ENCODE measurements at regions not wholly inside any gene's neighbourhood (a gene's known extent, or its start where the extent isn't known, plus 50 kb on each side); places are given as distances from the start of the nearest gene placed in this dataset.

DNA sequence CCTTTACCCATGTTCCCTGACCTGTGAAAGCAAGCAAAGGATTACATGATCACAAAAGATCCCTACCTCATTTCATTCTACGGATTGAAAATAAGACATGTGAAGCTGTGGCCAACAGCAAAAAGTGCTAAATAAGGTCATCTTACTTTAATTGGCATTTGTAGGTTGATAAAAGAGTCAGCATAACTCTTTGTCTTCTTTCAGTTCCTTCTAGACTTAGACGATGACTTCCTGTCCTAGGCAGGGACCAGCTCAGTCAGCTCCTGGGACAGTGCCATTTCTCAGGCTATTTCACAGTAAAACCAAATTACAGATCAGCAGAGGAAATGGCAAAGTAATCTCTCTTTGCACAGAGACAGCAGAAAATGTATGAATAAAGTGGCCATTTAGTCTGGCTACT is 480.7 kb downstream of the RFPL4B start:
- Histone ChIP-seq H3K27me3 (ENCODE audit: control insufficient read depth in 2 of 2, insufficient read depth in 2 of 2, low read length in 2 of 2) (no peaks in the 10 kb centered on the region), H3K9me1 (replicated peaks; ENCODE audit: control insufficient read depth, extremely low read depth, insufficient read depth, low read length) (no peaks in the 10 kb centered on the region), H3K36me3 (ENCODE audit: control insufficient read depth in 2 of 2, extremely low read depth in 1 of 2, insufficient read depth in 2 of 2, low read length in 2 of 2) (no peaks in the 10 kb centered on the region), H3K9ac (replicated peaks; ENCODE audit: extremely low read depth, insufficient read depth, low read length) (no peak overlapping the region), H3K27ac (ENCODE audit: insufficient read depth, low read depth, low read length) (no peak overlapping the region), H3K4me3 (replicated peaks in 1 of 3; ENCODE audit: insufficient read depth in 1 of 3, low read depth in 1 of 3, low read length in 3 of 3) (no peak overlapping the region), H3K4me2 (ENCODE audit: insufficient read depth, low read length) (no peak overlapping the region), H3K79me2 (ENCODE audit: control insufficient read depth, insufficient read depth, low read length) (no peaks in the 10 kb centered on the region), H2AFZ (ENCODE audit: low read depth, low read length) (peak overlapping the region; percentile 90), H3K4me1 (ENCODE audit: control insufficient read depth, extremely low read depth, insufficient read depth, low read length) (peaks cover 14% of the 10 kb centered on the region), H3K9me3 (replicated peaks; ENCODE audit: control insufficient read depth, insufficient read depth, low read length) (no peaks in the 10 kb centered on the region), H4K20me1 (replicated peaks; ENCODE audit: control insufficient read depth, extremely low read depth, insufficient read depth, low read length) (no peaks in the 10 kb centered on the region)
- ChIA-PET CTCF (interaction anchor here (1.0 kb wide), 1 partner anchor 173 kb away, joined by 4 read pairs; no protein-coding TSS in a partner anchor), POLR2A (no interaction called here)
- no peak for FAIRE-seq
- no TSS peak for BruUV-seq (replicated peaks)
- dilution Hi-C loops (cut with MboI; ENCODE audit: extremely low pct_ligation_motif_present, low sequenced_read_pairs) = no loop called here
- intact Hi-C loops (cut with micrococcal nuclease) = no loop called here
- TF ChIP-seq MYC (IDR thresholded peaks at IDR 0.05; ENCODE audit: low read depth, low read length) (no peak), POLR2A (IDR thresholded peaks at IDR 0.05; ENCODE audit: low read depth, low read length) (no peak), FOS (IDR thresholded peaks at IDR 0.05; ENCODE audit: borderline replicate concordance, insufficient read depth, low read length) (no peak), CTCF (IDR thresholded peaks at IDR 0.05; ENCODE audit: extremely low read depth in 1 of 2, insufficient read depth in 1 of 2, low read depth in 1 of 2, low read length in 2 of 2) (no peak), MAX (IDR thresholded peaks at IDR 0.05; ENCODE audit: insufficient read depth, insufficient read length) (no peak), JUN (IDR thresholded peaks at IDR 0.05; ENCODE audit: borderline replicate concordance, insufficient read depth, insufficient read length, low read depth) (no peak), GATA2 (IDR thresholded peaks at IDR 0.05; ENCODE audit: insufficient read depth, insufficient read length, low read depth, low read length) (no peak), EZH2 (IDR thresholded peaks at IDR 0.05; ENCODE audit: borderline replicate concordance, low read depth, low read length, severe bottlenecking) (no peak), POLR2AphosphoS5 (IDR thresholded peaks at IDR 0.05; ENCODE audit: insufficient read depth, low read depth, low read length) (no peak)
- DNase-seq (ENCODE audit: low read depth, low spot score) = peak; percentile 35

Measured in endothelial cell of umbilical vein (primary cell).